ENCODE measurements at regions not wholly inside any gene's neighbourhood (a gene's known extent, or its start where the extent isn't known, plus 50 kb on each side); places are given as distances from the start of the nearest gene placed in this dataset.

DNA sequence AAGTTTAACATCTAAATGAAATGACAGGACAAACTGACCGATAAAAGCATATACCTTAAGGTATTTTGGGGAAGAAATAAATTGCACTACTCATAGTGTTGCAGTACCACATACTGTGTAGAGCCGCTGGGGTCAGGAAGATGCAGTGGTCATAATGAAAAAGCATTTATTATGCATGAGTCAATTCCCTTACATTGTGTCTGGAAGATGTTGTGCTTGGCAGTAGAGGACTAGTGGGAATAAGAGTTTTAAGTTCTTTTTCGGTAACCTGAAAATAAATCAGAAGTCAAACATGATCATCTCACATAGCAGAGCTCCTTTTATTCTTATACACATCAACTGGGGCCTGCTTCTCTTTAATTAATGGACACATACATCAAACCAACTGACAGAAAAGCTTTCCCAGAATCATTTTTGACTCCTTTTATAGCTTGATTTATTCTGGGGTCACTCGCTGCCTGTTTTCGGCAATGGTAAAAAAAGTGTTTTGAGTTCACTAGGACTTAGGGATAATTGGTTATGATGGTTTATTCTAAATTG, 262.5 kb upstream of the CHD1 start:
- H3K36me3 ChIP-seq (ENCODE audit: control insufficient read depth, insufficient read depth, low read length): no peaks in the 10 kb centered on the region
- TF ChIP-seq, protein P1, sequence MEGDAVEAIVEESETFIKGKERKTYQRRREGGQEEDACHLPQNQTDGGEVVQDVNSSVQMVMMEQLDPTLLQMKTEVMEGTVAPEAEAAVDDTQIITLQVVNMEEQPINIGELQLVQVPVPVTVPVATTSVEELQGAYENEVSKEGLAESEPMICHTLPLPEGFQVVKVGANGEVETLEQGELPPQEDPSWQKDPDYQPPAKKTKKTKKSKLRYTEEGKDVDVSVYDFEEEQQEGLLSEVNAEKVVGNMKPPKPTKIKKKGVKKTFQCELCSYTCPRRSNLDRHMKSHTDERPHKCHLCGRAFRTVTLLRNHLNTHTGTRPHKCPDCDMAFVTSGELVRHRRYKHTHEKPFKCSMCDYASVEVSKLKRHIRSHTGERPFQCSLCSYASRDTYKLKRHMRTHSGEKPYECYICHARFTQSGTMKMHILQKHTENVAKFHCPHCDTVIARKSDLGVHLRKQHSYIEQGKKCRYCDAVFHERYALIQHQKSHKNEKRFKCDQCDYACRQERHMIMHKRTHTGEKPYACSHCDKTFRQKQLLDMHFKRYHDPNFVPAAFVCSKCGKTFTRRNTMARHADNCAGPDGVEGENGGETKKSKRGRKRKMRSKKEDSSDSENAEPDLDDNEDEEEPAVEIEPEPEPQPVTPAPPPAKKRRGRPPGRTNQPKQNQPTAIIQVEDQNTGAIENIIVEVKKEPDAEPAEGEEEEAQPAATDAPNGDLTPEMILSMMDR (IDR thresholded peaks at IDR 0.05; ENCODE audit: insufficient read depth in 1 of 2, low read depth in 1 of 2, low read length in 1 of 2, severe bottlenecking in 1 of 2, unreplicated experiment in 1 of 2): no peak
- H3K27me3 ChIP-seq (replicated peaks; ENCODE audit: control insufficient read depth, insufficient read depth, low read length): no peaks in the 10 kb centered on the region
- ChIA-PET CTCF (no interaction called here), POLR2A (no interaction called here)
- Mint-ChIP-seq H3K27me3 (ENCODE audit: insufficient read depth, unreplicated experiment) (peaks cover 6% of the 10 kb centered on the region), H3K36me3 (ENCODE audit: insufficient read depth, unreplicated experiment) (no peaks in the 10 kb centered on the region), H3K9me3 (ENCODE audit: unreplicated experiment) (no peaks in the 10 kb centered on the region), H3K27ac (ENCODE audit: unreplicated experiment) (no peak overlapping the region), H3K4me3 (ENCODE audit: unreplicated experiment) (no peak overlapping the region), H3K4me1 (ENCODE audit: low read depth, unreplicated experiment) (no peaks in the 10 kb centered on the region)
- H3K9me3 ChIP-seq: no peaks in the 10 kb centered on the region
- DNase-seq: no peak
- no TSS peak for BruUV-seq (replicated peaks)
- no peaks in the 10 kb centered on the region for H3K4me1 ChIP-seq
- intact Hi-C loops (cut with micrococcal nuclease; ENCODE audit: unreplicated experiment): no loop called here
- no peak overlapping the region for H3K4me3 ChIP-seq (ENCODE audit: low read depth, low read length)

DNA sequence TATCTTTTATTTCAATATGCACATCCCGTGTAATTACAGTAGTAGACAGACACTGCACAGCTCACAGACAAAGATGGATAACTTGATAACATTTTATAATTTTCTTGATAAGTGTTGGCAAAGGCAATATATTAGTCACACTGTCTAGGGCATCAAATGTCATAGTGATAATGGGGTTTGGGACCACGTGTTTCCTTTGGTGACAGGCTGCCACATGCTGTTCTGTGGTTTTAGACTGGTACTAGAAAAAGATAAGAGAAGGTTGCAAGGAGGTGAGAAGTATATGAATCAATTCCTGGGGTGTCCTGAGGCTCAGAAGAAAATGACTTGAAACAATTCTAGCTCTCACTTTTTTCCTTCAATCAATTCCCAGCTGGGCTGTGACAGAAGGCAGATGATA, 258.8 kb upstream of the CHD1 start:
- DNase-seq: no peak
- Mint-ChIP-seq H3K36me3 (ENCODE audit: insufficient read depth, unreplicated experiment) (no peaks in the 10 kb centered on the region), H3K9me3 (ENCODE audit: unreplicated experiment) (no peaks in the 10 kb centered on the region), H3K4me3 (ENCODE audit: unreplicated experiment) (no peak overlapping the region), H3K27me3 (ENCODE audit: insufficient read depth, unreplicated experiment) (peaks cover 10% of the 10 kb centered on the region), H3K27ac (ENCODE audit: unreplicated experiment) (no peak overlapping the region), H3K4me1 (ENCODE audit: low read depth, unreplicated experiment) (no peaks in the 10 kb centered on the region)
- POLR2A ChIA-PET: no interaction called here
- CTCF ChIA-PET: no interaction called here
- Histone ChIP-seq H3K4me3 (ENCODE audit: low read depth, low read length) (no peak overlapping the region), H3K36me3 (ENCODE audit: control insufficient read depth, insufficient read depth, low read length) (no peaks in the 10 kb centered on the region), H3K4me1 (no peaks in the 10 kb centered on the region), H3K9me3 (no peaks in the 10 kb centered on the region), H3K27me3 (replicated peaks; ENCODE audit: control insufficient read depth, insufficient read depth, low read length) (no peaks in the 10 kb centered on the region)
- intact Hi-C loops (cut with micrococcal nuclease; ENCODE audit: unreplicated experiment): no loop called here
- TF ChIP-seq, protein P1 (IDR thresholded peaks at IDR 0.05; ENCODE audit: insufficient read depth in 1 of 2, low read depth in 1 of 2, low read length in 1 of 2, severe bottlenecking in 1 of 2, unreplicated experiment in 1 of 2): no peak
- no TSS peak for BruUV-seq (replicated peaks)

DNA sequence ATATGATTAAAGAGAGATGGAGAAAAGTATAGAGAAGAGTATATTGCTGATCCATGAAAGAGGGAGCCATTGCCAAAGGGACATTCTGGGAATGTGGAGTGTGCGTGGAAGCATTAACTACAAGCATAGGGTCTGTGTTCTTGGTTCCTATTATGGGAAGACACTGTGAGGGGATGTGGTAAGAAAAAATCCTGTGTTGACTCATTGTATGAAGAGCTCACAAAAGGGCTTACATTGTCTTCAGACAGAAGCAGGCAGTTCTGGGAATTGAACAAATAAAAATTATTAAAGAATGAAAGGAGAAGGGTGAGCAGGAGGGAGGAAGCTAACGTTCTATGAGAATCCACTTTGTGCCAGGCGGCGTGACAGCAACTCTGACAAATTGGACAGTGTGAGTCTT, 250.4 kb upstream of the CHD1 start:
- no peak for DNase-seq
- peaks cover 6% of the 10 kb centered on the region for H3K27me3 Mint-ChIP-seq (ENCODE audit: insufficient read depth, unreplicated experiment)
- Histone ChIP-seq H3K4me3 (ENCODE audit: low read depth, low read length) (no peak overlapping the region), H3K4me1 (no peaks in the 10 kb centered on the region), H3K36me3 (ENCODE audit: control insufficient read depth, insufficient read depth, low read length) (no peaks in the 10 kb centered on the region), H3K9me3 (no peaks in the 10 kb centered on the region), H3K27me3 (replicated peaks; ENCODE audit: control insufficient read depth, insufficient read depth, low read length) (no peaks in the 10 kb centered on the region)
- TF ChIP-seq, protein P1 (IDR thresholded peaks at IDR 0.05; ENCODE audit: insufficient read depth in 1 of 2, low read depth in 1 of 2, low read length in 1 of 2, severe bottlenecking in 1 of 2, unreplicated experiment in 1 of 2): no peak
- ChIA-PET POLR2A (no interaction called here), CTCF (no interaction called here)
- no TSS peak for BruUV-seq (replicated peaks)
- H3K4me3 Mint-ChIP-seq (ENCODE audit: unreplicated experiment): no peak overlapping the region
- H3K9me3 Mint-ChIP-seq (ENCODE audit: unreplicated experiment): no peaks in the 10 kb centered on the region
- no peak overlapping the region for H3K27ac Mint-ChIP-seq (ENCODE audit: unreplicated experiment)
- H3K36me3 Mint-ChIP-seq (ENCODE audit: insufficient read depth, unreplicated experiment): no peaks in the 10 kb centered on the region
- no peaks in the 10 kb centered on the region for H3K4me1 Mint-ChIP-seq (ENCODE audit: low read depth, unreplicated experiment)
- intact Hi-C loops (cut with micrococcal nuclease; ENCODE audit: unreplicated experiment): no loop called here
